Hematopoietic multipotent progenitor cell treated with erythropoietin and hydrocortisone succinate and interleukin-3 and kit ligand, for 17 days (in vitro differentiated cells): ENCODE measurements at regions not wholly inside any gene's neighbourhood (a gene's known extent, or its start where the extent isn't known, plus 50 kb on each side); places are given as distances from the start of the nearest gene placed in this dataset.
"Not testable (repeated sequence)": the region's sequence is repeated elsewhere in the genome, so short reads cannot be mapped to it uniquely, and the experiment has no call there.

ENCODE experiments used
- DNase-seq: peaks from one replicate; pipeline ENCODE4 v3.0.0-alpha.2; 2015; ENCODE audit warnings: low spot score

- DNase-seq, result no peak
Observed at GRCh38 chr10:8344756-8345155, 290.3 kb downstream of the GATA3 start.

- no peak for DNase-seq
Observed at GRCh38 chr10:8346861-8347260, 292.4 kb downstream of the GATA3 start.

GRCh38 chr10:8347614-8348013, 293.1 kb downstream of the GATA3 start:
- not testable (repeated sequence) for DNase-seq

GRCh38 chr10:8349610-8350249, 295.2 kb downstream of the GATA3 start:
- no peak for DNase-seq

GRCh38 chr10:8350250-8350967, 295.9 kb downstream of the GATA3 start:
- no peak for DNase-seq

- no peak for DNase-seq
Observed at GRCh38 chr10:8352171-8353075, 297.9 kb downstream of the GATA3 start.

- DNase-seq, result no peak
Observed at GRCh38 chr10:8356283-8356682, 301.8 kb downstream of the GATA3 start.

GRCh38 chr10:8359467-8359866, 305.0 kb downstream of the GATA3 start:
- DNase-seq, result no peak

- DNase-seq, result no peak
Observed at GRCh38 chr10:8360365-8360764, 305.9 kb downstream of the GATA3 start.

GRCh38 chr10:8360814-8361509, 306.5 kb downstream of the GATA3 start:
- DNase-seq, result no peak

- no peak for DNase-seq
Observed at GRCh38 chr10:8361510-8361844, 307.0 kb downstream of the GATA3 start.

GRCh38 chr10:8365935-8366911, 311.7 kb downstream of the GATA3 start:
- no peak for DNase-seq

- not testable (repeated sequence) for DNase-seq
Observed at GRCh38 chr10:8367672-8368411, 313.4 kb downstream of the GATA3 start.

GRCh38 chr10:8369666-8370065, 315.2 kb downstream of the GATA3 start:
- DNase-seq, result no peak

GRCh38 chr10:8374334-8374733, 319.8 kb downstream of the GATA3 start:
- DNase-seq, result no peak

- DNase-seq, result no peak
Observed at GRCh38 chr10:8375137-8375536, 320.6 kb downstream of the GATA3 start.

- no peak for DNase-seq
Observed at GRCh38 chr10:8378198-8378983, 323.9 kb downstream of the GATA3 start.

- no peak for DNase-seq
Observed at GRCh38 chr10:8379906-8380832, 325.7 kb downstream of the GATA3 start.
